ENCODE measurements at regions not wholly inside any gene's neighbourhood (a gene's known extent, or its start where the extent isn't known, plus 50 kb on each side); places are given as distances from the start of the nearest gene placed in this dataset.

GRCh38 chr1:91613595-91613994 lies 112.9 kb downstream of the CDC7 start:
- TF ChIP-seq CTCF (IDR thresholded peaks at IDR 0.05) = no peak
- no peak for TF ChIP-seq EZH2 (IDR thresholded peaks at IDR 0.05; ENCODE audit: borderline replicate concordance, insufficient read depth, low read depth, low read length, poor library complexity, severe bottlenecking)
